WTC11 (cell line): ENCODE measurements at regions not wholly inside any gene's neighbourhood (a gene's known extent, or its start where the extent isn't known, plus 50 kb on each side); places are given as distances from the start of the nearest gene placed in this dataset.

Experiments
- ATAC-seq: fragments of 200-7000 bp; cut with Tn5 transposase; 2 replicates; pipeline ENCODE4 v1.10.0; 2021; ENCODE audit warnings: mild to moderate bottlenecking, moderate library complexity
- CTCF ChIA-PET: fragments of 300-600 bp; sonication (Branson Sonifier 250); formaldehyde crosslinking; loops from one replicate; lab custom pipeline; 2021; ENCODE audit warnings: antibody characterized with exemption; lab: Charles Lee
- POLR2A ChIA-PET: fragments of 350-600 bp; sonication (Branson Sonifier 250); formaldehyde crosslinking; loops from one replicate; lab custom pipeline; 2021; ENCODE audit warnings: antibody characterized with exemption; lab: Charles Lee
- DNase-seq: peaks from one replicate; pipeline ENCODE4 v3.0.0; 2021; ENCODE audit warnings: low spot score
- H3K27ac Mint-ChIP-seq: 2 replicates; pipeline ENCODE4 v1.8.0; 2021; ENCODE audit warnings: mixed read lengths
- H3K27me3 Mint-ChIP-seq: 2 replicates; pipeline ENCODE4 v1.8.0; 2021; ENCODE audit warnings: low read depth, mild to moderate bottlenecking, moderate library complexity, mixed read lengths
- H3K36me3 Mint-ChIP-seq: 2 replicates; pipeline ENCODE4 v1.8.0; 2021; ENCODE audit warnings: mixed read lengths
- H3K4me1 Mint-ChIP-seq: 2 replicates; pipeline ENCODE4 v1.8.0; 2022; ENCODE audit warnings: mixed read lengths
- H3K4me3 Mint-ChIP-seq: 2 replicates; pipeline ENCODE4 v1.8.0; 2021; ENCODE audit warnings: mild to moderate bottlenecking, moderate library complexity, mixed read lengths
- H3K9me3 Mint-ChIP-seq: 2 replicates; pipeline ENCODE4 v1.8.0; 2021; ENCODE audit warnings: mixed read lengths
- GRHL2 ChIP-seq: fragments of 250-450 bp; sonication (Bioruptor Pico); IDR thresholded peaks from 2 replicates; pipeline ENCODE4 v1.8.0; 2022; ENCODE audit warnings: mild to moderate bottlenecking, moderate library complexity; ENCODE audit not compliant: insufficient replicate concordance, severe bottlenecking
- NFATC4 ChIP-seq: fragments of 250-450 bp; sonication (Bioruptor Pico); IDR thresholded peaks from 2 replicates; pipeline ENCODE4 v1.9.0; 2021; ENCODE audit warnings: mild to moderate bottlenecking
- NFE2L1 ChIP-seq: sonication (generic); formaldehyde crosslinking; IDR thresholded peaks from 2 replicates; pipeline ENCODE4 v1.8.1; 2023; ENCODE audit warnings: missing genetic modification reagents
- NR2C2 ChIP-seq: sonication (generic); formaldehyde crosslinking; IDR thresholded peaks from 2 replicates; pipeline ENCODE4 v1.8.0; 2022; ENCODE audit warnings: mild to moderate bottlenecking, missing genetic modification reagents
- PRDM15 ChIP-seq: sonication (generic); formaldehyde crosslinking; IDR thresholded peaks from 2 replicates; pipeline ENCODE4 v1.8.0; 2022; ENCODE audit warnings: missing genetic modification reagents
- PREB ChIP-seq: sonication (generic); formaldehyde crosslinking; IDR thresholded peaks from 2 replicates; pipeline ENCODE4 v1.8.1; 2022; ENCODE audit warnings: mild to moderate bottlenecking, missing genetic modification reagents, moderate library complexity, borderline replicate concordance
- TCF7 ChIP-seq: sonication (generic); formaldehyde crosslinking; IDR thresholded peaks from 2 replicates; pipeline ENCODE4 v1.8.0; 2022; ENCODE audit warnings: mild to moderate bottlenecking, low read depth, missing genetic modification reagents, moderate library complexity
- ZBTB21 ChIP-seq: sonication (generic); formaldehyde crosslinking; IDR thresholded peaks from 2 replicates; pipeline ENCODE4 v1.8.1; 2023; ENCODE audit warnings: mild to moderate bottlenecking, missing genetic modification reagents, borderline replicate concordance
- ZNF219 ChIP-seq: sonication (generic); formaldehyde crosslinking; IDR thresholded peaks from 2 replicates; pipeline ENCODE4 v1.8.0; 2023; ENCODE audit warnings: missing genetic modification reagents, mild to moderate bottlenecking, borderline replicate concordance
- TF ChIP-seq, protein P1 (sequence below): sonication (generic); formaldehyde crosslinking; IDR thresholded peaks from 2 replicates; pipeline ENCODE4 v1.8.0; 2022; ENCODE audit warnings: mild to moderate bottlenecking, missing genetic modification reagents
- TF ChIP-seq, protein P2 (sequence below): sonication (generic); formaldehyde crosslinking; IDR thresholded peaks from 2 replicates; pipeline ENCODE4 v1.8.1; 2023; ENCODE audit warnings: mild to moderate bottlenecking, missing genetic modification reagents
- TF ChIP-seq, protein P3 (sequence below): sonication (generic); formaldehyde crosslinking; IDR thresholded peaks from 2 replicates; pipeline ENCODE4 v1.8.1; 2023; ENCODE audit warnings: mild to moderate bottlenecking, missing genetic modification reagents, moderate library complexity
- TF ChIP-seq, protein P4 (sequence below): sonication (generic); formaldehyde crosslinking; IDR thresholded peaks from 2 replicates; pipeline ENCODE4 v1.8.0; 2022; ENCODE audit warnings: mild to moderate bottlenecking, missing genetic modification reagents
- TF ChIP-seq, protein P5 (sequence below): sonication (generic); formaldehyde crosslinking; IDR thresholded peaks from 2 replicates; pipeline ENCODE4 v1.8.0; 2023; ENCODE audit warnings: missing genetic modification reagents, mild to moderate bottlenecking, borderline replicate concordance

DNA sequence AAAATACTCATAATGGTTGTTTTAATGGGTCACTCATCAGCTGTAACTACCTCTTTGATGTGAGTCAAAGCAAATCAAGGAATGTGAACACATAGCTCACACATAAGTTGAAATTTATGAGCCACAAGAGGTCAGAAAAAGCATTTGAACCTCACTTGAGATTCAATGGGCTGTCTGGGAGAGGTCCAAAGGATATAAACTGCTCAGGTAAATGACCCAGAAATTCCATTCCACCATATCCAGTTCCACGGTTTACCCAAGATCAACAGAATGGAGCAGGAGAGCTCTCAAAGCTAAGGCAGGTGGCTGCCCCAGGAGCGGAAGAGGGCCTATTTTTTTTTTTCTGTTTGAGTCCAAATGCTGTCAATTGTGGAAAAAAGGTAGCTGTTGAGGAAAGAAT is 464.1 kb downstream of the TNS1 start:
- DNase-seq, result no peak
- CTCF ChIA-PET, result interaction anchor here (1.2 to 1.7 kb wide), 3 partner anchors 28 to 174 kb away, joined by 3 to 7 read pairs (median 4); no protein-coding TSS in a partner anchor
- Mint-ChIP-seq H3K4me3 (no peak overlapping the region), H3K9me3 (peaks cover 17% of the 10 kb centered on the region), H3K36me3 (peaks cover 2% of the 10 kb centered on the region; the same call in 1 of the 2 replicates), H3K27me3 (peaks cover 9% of the 10 kb centered on the region), H3K27ac (no peak overlapping the region), H3K4me1 (peaks cover 3% of the 10 kb centered on the region)
- TF ChIP-seq PRDM15 (CRISPR knock-in tag), result peak; percentile 91
- no peak for TF ChIP-seq NR2C2 (CRISPR knock-in tag)
- no peak for TF ChIP-seq ZNF219
- ATAC-seq, result no peak; the same call in 1 of the 2 replicates
- POLR2A ChIA-PET, result no interaction called here

DNA sequence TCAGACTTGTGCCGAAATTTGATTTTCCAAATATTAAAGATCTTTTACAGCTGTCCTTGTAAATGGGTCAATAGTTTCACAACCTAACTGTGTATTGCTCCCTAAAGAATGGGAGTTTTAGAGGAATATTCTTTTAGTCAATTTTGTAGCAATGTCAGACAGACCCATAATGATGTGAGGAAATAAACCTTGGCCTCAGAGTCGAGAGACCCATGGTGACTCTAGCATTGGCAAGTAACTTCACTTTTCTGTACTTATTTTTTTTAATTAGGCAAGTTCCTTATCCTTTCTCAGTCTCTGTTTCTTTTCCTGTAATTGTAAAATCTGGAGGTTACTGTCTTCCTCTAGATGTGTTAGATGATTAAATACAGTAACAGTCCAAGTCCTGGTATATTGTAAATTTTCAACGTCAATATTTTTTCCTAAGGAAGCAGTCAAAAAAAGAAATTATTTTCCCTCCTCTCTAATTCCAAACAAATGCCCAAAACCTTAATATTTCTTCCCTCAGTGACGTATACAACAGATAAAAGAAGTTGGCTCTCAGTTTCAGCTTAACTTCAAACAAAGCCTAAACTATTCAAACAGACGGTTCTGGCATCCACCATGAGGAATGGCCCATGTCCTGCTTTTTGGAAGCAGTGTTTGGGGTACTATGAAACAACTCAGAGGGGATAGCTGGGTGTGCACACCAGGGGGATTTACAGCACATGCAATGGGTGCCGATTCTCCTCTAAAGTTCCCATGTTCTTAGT is 466.7 kb downstream of the TNS1 start:
- ATAC-seq (no peak), DNase-seq (no peak)
- no peaks in the 10 kb centered on the region for H3K36me3 Mint-ChIP-seq
- no peak overlapping the region for H3K4me3 Mint-ChIP-seq
- peaks cover 9% of the 10 kb centered on the region for H3K9me3 Mint-ChIP-seq
- no peak overlapping the region for H3K27ac Mint-ChIP-seq
- CTCF ChIA-PET, result no interaction called here
- TF ChIP-seq GRHL2 (CRISPR knock-in tag) (no peak), NFE2L1 (CRISPR knock-in tag) (no peak)
- POLR2A ChIA-PET, result no interaction called here
- H3K27me3 Mint-ChIP-seq, result no peaks in the 10 kb centered on the region
- peaks cover 6% of the 10 kb centered on the region for H3K4me1 Mint-ChIP-seq

DNA sequence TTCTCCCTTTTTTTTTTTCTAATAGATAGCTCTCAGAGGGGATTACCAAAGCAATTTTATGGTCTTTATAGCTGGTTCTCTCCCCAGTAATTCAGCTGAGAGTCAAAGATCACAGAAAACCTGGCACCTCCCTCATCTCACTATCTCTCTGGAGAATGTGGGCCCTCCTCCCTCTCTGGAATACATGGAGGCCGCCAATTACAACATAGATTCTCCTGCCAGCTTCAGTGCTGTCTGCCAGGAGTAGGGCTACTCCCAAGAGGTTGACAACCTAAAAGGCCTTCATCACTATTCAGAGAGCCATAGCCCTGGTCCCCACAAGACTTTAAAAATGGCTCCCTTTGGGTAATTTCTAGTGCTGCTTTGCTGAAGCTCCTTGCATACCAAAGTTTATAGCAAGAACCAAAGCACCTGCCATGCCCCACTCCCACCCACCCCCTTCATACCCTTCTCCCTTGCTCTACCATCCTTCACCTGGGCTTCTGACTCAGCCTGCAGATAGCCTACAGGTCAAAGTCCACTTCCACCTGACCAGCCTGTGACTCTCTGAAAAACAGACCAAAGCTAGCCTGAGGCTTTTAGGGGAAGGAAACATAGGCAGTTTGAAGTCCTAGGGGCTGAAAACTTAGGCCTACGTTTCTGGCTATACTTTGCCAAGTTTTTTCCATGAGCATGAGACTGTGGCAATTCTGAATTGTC is 472.3 kb downstream of the TNS1 start:
- CTCF ChIA-PET, result interaction anchor here (1.1 to 2.0 kb wide), 2 partner anchors 120 to 182 kb away, joined by 4 to 6 read pairs; no protein-coding TSS in a partner anchor
- no peak for ATAC-seq
- Mint-ChIP-seq H3K4me1 (peaks cover 5% of the 10 kb centered on the region; the same call in 1 of the 2 replicates), H3K36me3 (no peaks in the 10 kb centered on the region), H3K27me3 (peaks cover 8% of the 10 kb centered on the region; the same call in 1 of the 2 replicates), H3K27ac (no peak overlapping the region), H3K4me3 (no peak overlapping the region), H3K9me3 (peaks cover 9% of the 10 kb centered on the region)
- POLR2A ChIA-PET, result no interaction called here
- DNase-seq, result no peak
- no peak for TF ChIP-seq TCF7 (CRISPR knock-in tag)
- no peak for TF ChIP-seq PREB
- TF ChIP-seq, protein P1, sequence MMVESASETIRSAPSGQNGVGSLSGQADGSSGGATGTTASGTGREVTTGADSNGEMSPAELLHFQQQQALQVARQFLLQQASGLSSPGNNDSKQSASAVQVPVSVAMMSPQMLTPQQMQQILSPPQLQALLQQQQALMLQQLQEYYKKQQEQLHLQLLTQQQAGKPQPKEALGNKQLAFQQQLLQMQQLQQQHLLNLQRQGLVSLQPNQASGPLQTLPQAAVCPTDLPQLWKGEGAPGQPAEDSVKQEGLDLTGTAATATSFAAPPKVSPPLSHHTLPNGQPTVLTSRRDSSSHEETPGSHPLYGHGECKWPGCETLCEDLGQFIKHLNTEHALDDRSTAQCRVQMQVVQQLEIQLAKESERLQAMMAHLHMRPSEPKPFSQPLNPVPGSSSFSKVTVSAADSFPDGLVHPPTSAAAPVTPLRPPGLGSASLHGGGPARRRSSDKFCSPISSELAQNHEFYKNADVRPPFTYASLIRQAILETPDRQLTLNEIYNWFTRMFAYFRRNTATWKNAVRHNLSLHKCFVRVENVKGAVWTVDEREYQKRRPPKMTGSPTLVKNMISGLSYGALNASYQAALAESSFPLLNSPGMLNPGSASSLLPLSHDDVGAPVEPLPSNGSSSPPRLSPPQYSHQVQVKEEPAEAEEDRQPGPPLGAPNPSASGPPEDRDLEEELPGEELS (CRISPR knock-in tag), result no peak
- TF ChIP-seq, protein P2, sequence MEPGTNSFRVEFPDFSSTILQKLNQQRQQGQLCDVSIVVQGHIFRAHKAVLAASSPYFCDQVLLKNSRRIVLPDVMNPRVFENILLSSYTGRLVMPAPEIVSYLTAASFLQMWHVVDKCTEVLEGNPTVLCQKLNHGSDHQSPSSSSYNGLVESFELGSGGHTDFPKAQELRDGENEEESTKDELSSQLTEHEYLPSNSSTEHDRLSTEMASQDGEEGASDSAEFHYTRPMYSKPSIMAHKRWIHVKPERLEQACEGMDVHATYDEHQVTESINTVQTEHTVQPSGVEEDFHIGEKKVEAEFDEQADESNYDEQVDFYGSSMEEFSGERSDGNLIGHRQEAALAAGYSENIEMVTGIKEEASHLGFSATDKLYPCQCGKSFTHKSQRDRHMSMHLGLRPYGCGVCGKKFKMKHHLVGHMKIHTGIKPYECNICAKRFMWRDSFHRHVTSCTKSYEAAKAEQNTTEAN (CRISPR knock-in tag), result no peak
- TF ChIP-seq, protein P3, sequence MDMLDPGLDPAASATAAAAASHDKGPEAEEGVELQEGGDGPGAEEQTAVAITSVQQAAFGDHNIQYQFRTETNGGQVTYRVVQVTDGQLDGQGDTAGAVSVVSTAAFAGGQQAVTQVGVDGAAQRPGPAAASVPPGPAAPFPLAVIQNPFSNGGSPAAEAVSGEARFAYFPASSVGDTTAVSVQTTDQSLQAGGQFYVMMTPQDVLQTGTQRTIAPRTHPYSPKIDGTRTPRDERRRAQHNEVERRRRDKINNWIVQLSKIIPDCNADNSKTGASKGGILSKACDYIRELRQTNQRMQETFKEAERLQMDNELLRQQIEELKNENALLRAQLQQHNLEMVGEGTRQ (CRISPR knock-in tag), result no peak
- TF ChIP-seq, protein P4, sequence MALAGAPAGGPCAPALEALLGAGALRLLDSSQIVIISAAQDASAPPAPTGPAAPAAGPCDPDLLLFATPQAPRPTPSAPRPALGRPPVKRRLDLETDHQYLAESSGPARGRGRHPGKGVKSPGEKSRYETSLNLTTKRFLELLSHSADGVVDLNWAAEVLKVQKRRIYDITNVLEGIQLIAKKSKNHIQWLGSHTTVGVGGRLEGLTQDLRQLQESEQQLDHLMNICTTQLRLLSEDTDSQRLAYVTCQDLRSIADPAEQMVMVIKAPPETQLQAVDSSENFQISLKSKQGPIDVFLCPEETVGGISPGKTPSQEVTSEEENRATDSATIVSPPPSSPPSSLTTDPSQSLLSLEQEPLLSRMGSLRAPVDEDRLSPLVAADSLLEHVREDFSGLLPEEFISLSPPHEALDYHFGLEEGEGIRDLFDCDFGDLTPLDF (CRISPR knock-in tag), result no peak
- TF ChIP-seq, protein P5, sequence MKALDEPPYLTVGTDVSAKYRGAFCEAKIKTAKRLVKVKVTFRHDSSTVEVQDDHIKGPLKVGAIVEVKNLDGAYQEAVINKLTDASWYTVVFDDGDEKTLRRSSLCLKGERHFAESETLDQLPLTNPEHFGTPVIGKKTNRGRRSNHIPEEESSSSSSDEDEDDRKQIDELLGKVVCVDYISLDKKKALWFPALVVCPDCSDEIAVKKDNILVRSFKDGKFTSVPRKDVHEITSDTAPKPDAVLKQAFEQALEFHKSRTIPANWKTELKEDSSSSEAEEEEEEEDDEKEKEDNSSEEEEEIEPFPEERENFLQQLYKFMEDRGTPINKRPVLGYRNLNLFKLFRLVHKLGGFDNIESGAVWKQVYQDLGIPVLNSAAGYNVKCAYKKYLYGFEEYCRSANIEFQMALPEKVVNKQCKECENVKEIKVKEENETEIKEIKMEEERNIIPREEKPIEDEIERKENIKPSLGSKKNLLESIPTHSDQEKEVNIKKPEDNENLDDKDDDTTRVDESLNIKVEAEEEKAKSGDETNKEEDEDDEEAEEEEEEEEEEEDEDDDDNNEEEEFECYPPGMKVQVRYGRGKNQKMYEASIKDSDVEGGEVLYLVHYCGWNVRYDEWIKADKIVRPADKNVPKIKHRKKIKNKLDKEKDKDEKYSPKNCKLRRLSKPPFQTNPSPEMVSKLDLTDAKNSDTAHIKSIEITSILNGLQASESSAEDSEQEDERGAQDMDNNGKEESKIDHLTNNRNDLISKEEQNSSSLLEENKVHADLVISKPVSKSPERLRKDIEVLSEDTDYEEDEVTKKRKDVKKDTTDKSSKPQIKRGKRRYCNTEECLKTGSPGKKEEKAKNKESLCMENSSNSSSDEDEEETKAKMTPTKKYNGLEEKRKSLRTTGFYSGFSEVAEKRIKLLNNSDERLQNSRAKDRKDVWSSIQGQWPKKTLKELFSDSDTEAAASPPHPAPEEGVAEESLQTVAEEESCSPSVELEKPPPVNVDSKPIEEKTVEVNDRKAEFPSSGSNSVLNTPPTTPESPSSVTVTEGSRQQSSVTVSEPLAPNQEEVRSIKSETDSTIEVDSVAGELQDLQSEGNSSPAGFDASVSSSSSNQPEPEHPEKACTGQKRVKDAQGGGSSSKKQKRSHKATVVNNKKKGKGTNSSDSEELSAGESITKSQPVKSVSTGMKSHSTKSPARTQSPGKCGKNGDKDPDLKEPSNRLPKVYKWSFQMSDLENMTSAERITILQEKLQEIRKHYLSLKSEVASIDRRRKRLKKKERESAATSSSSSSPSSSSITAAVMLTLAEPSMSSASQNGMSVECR, result no peak
- no peak for TF ChIP-seq NFATC4
- TF ChIP-seq ZBTB21 (CRISPR knock-in tag), result no peak
